Suprapubic skin (tissue), 4 donors: ENCODE measurements at regions not wholly inside any gene's neighbourhood (a gene's known extent, or its start where the extent isn't known, plus 50 kb on each side); places are given as distances from the start of the nearest gene placed in this dataset.

ENCODE experiments used
- DNase-seq, 2 donors: peaks; one replicate each; pipeline ENCODE4 v3.0.0-alpha.2; 2019; ENCODE audit warnings: low spot score in 2 of 2
- H3K27ac ChIP-seq: fragments of 200-600 bp; sonication (generic); one replicate; pipeline ENCODE4 v1.5.1; 2019
- H3K27me3 ChIP-seq: fragments of 200-600 bp; sonication (generic); one replicate; pipeline ENCODE4 v1.5.1; 2019
- H3K36me3 ChIP-seq: fragments of 200-600 bp; sonication (generic); one replicate; pipeline ENCODE4 v1.5.1; 2019
- H3K4me1 ChIP-seq: fragments of 200-600 bp; sonication (generic); one replicate; pipeline ENCODE4 v1.5.1; 2019
- H3K4me3 ChIP-seq: fragments of 200-600 bp; sonication (generic); one replicate; pipeline ENCODE4 v1.5.1; 2019; ENCODE audit warnings: mild to moderate bottlenecking
- H3K9me3 ChIP-seq: fragments of 200-600 bp; sonication (generic); one replicate; pipeline ENCODE4 v1.5.1; 2019
- CTCF ChIP-seq, 2 donors: fragments of 200-600 bp in 1 of 2; fragments of 450-650 bp in 1 of 2; sonication (generic) in 1 of 2; IDR thresholded peaks; one replicate each; pipeline ENCODE4 v1.5.1; 2016 to 2019; ENCODE audit warnings: antibody characterized with exemption in 2 of 2, mild to moderate bottlenecking in 1 of 2, moderate library complexity in 1 of 2
- EP300 ChIP-seq: sonication (generic); formaldehyde crosslinking; IDR thresholded peaks from one replicate; pipeline ENCODE4 v1.6.1; 2017; ENCODE audit warnings: antibody characterized with exemption
- POLR2A ChIP-seq, 2 donors: fragments of 450-650 bp; IDR thresholded peaks; one replicate each; pipeline ENCODE4 v1.6.1; 2017; ENCODE audit warnings: antibody characterized with exemption in 2 of 2, mild to moderate bottlenecking in 2 of 2, moderate library complexity in 2 of 2
- POLR2AphosphoS5 ChIP-seq, 3 donors: sonication (generic); formaldehyde crosslinking; IDR thresholded peaks; one replicate each; pipeline ENCODE4 v1.6.1; 2017; ENCODE audit warnings: antibody characterized with exemption in 3 of 3
- WGBS: methylation state at CpG from one replicate; pipeline ENCODE4 v1.1.5; 2018; 5-methylcytosine and 5-hydroxymethylcytosine counted together

DNA sequence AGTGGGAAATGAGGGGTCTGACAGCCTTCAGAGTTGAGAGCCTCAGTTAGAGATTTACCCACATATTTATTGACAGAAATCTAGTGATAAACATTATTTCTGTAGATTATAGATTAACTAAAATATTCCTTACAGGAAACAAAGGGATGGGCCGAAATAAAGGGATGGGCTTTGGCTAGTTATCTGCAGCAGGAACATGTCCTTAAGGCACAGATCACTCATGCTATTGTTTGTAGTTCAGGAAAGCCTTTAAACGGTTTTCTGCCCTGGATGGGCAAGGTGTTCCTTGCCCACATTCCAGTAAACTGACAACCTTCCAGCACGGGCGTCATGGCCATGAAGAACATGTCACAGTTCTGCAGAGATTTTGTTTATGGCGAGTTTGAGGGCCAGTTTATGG is 154.8 kb upstream of the TOM1L1 start:
- no peaks in the 10 kb centered on the region for H3K4me1 ChIP-seq
- peaks cover 13% of the 10 kb centered on the region for H3K9me3 ChIP-seq
- no peak overlapping the region for H3K27ac ChIP-seq
- no peak for DNase-seq
- TF ChIP-seq POLR2A (IDR thresholded peaks at IDR 0.05) (no peak), POLR2AphosphoS5 (IDR thresholded peaks at IDR 0.05) (no peak), CTCF (IDR thresholded peaks at IDR 0.05) (no peak), EP300 (no peak)
- 74% methylated on average over 5 of the region's 5 CpGs for WGBS
- H3K27me3 ChIP-seq = no peaks in the 10 kb centered on the region
- H3K36me3 ChIP-seq = no peaks in the 10 kb centered on the region
- H3K4me3 ChIP-seq = no peak overlapping the region

DNA sequence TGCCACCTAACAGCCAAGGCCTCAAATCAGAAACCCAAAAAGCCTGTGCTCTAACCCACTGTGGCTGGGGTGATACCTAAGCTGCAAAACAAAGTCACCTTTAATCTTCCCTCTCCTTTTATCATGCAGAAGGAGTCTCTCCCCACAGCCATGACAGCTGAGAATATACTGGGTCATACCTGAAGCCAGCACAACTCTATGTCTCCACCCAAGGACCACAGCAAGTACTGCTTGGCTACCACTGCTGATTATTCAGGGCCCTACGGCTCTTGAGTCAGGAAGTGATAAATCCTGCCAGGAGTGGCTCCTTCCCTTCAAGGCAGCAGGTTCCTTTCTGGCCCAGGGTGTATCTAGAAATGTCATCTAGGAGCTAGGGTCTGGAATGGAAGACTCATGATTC is 151.5 kb upstream of the TOM1L1 start:
- 29% methylated on average over 1 of the region's 1 CpG for WGBS
- Histone ChIP-seq H3K4me3 (no peak overlapping the region), H3K9me3 (peaks cover 13% of the 10 kb centered on the region), H3K36me3 (no peaks in the 10 kb centered on the region), H3K27ac (no peak overlapping the region), H3K27me3 (no peaks in the 10 kb centered on the region), H3K4me1 (no peaks in the 10 kb centered on the region)
- DNase-seq = no peak
- TF ChIP-seq POLR2AphosphoS5 (IDR thresholded peaks at IDR 0.05) = no peak
- TF ChIP-seq CTCF (IDR thresholded peaks at IDR 0.05) = no peak
- TF ChIP-seq EP300 = no peak
- no peak for TF ChIP-seq POLR2A (IDR thresholded peaks at IDR 0.05)

DNA sequence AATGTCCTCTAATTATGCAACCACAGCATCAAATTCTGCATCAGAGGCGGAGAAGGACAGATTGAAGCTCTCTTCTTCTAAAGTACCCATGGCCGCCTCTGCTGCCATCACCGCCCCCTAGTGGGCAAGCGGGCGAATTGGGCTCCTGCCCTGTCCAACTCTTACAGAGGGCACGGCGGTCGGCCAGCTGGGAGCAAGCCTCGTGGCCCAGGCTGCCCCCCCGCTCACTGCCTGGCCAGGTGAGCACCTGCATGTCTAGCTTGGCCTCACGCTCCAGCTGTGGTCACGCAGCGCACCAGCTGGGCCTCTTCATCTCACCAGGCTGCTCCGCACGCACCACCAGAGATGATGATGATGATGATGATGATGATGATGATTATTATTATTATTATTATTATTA is 146.1 kb upstream of the TOM1L1 start:
- Histone ChIP-seq H3K9me3 (no peaks in the 10 kb centered on the region), H3K4me1 (no peaks in the 10 kb centered on the region), H3K27me3 (no peaks in the 10 kb centered on the region), H3K36me3 (no peaks in the 10 kb centered on the region), H3K4me3 (no peak overlapping the region), H3K27ac (no peak overlapping the region)
- DNase-seq = no peak
- TF ChIP-seq EP300 = no peak
- TF ChIP-seq POLR2A (IDR thresholded peaks at IDR 0.05) = no peak
- no peak for TF ChIP-seq POLR2AphosphoS5 (IDR thresholded peaks at IDR 0.05)
- no peak for TF ChIP-seq CTCF (IDR thresholded peaks at IDR 0.05)
- WGBS = 85% methylated on average over 15 of the region's 15 CpGs

GRCh38 chr17:54760836-54761235 is 139.8 kb upstream of the TOM1L1 start:
- no peak overlapping the region for H3K27ac ChIP-seq
- no peaks in the 10 kb centered on the region for H3K9me3 ChIP-seq
- no peaks in the 10 kb centered on the region for H3K36me3 ChIP-seq
- no peak for DNase-seq
- no peak for TF ChIP-seq EP300
- no peak for TF ChIP-seq POLR2A (IDR thresholded peaks at IDR 0.05)
- no peak for TF ChIP-seq CTCF (IDR thresholded peaks at IDR 0.05)
- no peak for TF ChIP-seq POLR2AphosphoS5 (IDR thresholded peaks at IDR 0.05)
- no peak overlapping the region for H3K4me3 ChIP-seq
- H3K27me3 ChIP-seq = no peaks in the 10 kb centered on the region
- WGBS = 64% methylated on average over 3 of the region's 3 CpGs
- H3K4me1 ChIP-seq = no peaks in the 10 kb centered on the region

DNA sequence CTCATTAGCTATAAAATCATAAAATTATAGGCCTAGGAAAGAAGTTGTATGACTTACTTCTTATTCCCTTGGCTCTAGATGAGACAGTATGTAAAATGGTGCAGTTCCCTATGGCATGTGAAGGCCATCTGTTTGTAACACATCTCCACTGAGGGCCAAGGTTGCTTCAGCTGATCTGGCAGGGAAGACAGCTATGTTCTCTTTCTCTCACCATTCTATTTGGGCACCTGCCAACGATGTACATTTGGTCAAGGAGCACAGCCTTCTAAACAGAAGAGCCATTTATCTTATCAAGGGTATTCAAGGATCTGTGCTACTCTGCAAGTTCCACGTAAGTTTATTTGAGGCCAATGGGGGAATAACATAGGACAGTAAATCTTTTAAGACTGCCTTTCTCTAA is 129.8 kb upstream of the TOM1L1 start:
- TF ChIP-seq CTCF (IDR thresholded peaks at IDR 0.05) (no peak), POLR2A (IDR thresholded peaks at IDR 0.05) (no peak), POLR2AphosphoS5 (IDR thresholded peaks at IDR 0.05) (no peak), EP300 (no peak)
- no peaks in the 10 kb centered on the region for H3K9me3 ChIP-seq
- no peaks in the 10 kb centered on the region for H3K36me3 ChIP-seq
- DNase-seq = no peak
- no peaks in the 10 kb centered on the region for H3K27me3 ChIP-seq
- no peak overlapping the region for H3K27ac ChIP-seq
- H3K4me3 ChIP-seq = no peak overlapping the region
- WGBS = 69% methylated on average over 2 of the region's 2 CpGs
- no peaks in the 10 kb centered on the region for H3K4me1 ChIP-seq
